ENCODE measurements at regions not wholly inside any gene's neighbourhood (a gene's known extent, or its start where the extent isn't known, plus 50 kb on each side); places are given as distances from the start of the nearest gene placed in this dataset.

- Mint-ChIP-seq H3K27ac (peak overlapping the region in 1 of 7 donors; percentile 50), H3K4me3 (no peak overlapping the region), H3K9me3 (peaks cover 7 to 24% (median 13%) of the 10 kb centered on the region in 7 donors), H3K27me3 (ENCODE audit: low read depth in 3 of 3) (peaks cover 0 to 2% (median 0%) of the 10 kb centered on the region in 3 donors), H3K4me1 (no peaks in the 10 kb centered on the region), H3K36me3 (no peaks in the 10 kb centered on the region)
- Histone ChIP-seq H3K36me3 (replicated peaks in 1 of 2; ENCODE audit: control insufficient read depth in 1 of 2, insufficient read depth in 2 of 2, low read length in 2 of 2) (no peaks in the 10 kb centered on the region), H3K9ac (ENCODE audit: insufficient read depth, low read length, poor library complexity, severe bottlenecking) (no peak overlapping the region), H3K4me2 (replicated peaks; ENCODE audit: extremely low read depth, low read length, poor library complexity, severe bottlenecking) (no peak overlapping the region), H3K4me1 (ENCODE audit: control insufficient read depth in 1 of 2, insufficient read depth in 2 of 2, low read length in 2 of 2) (no peaks in the 10 kb centered on the region), H4K20me1 (ENCODE audit: insufficient read depth, low read length) (no peaks in the 10 kb centered on the region), H2AFZ (ENCODE audit: insufficient read depth, low read depth, low read length, poor library complexity, severe bottlenecking) (no peak overlapping the region), H3K4me3 (replicated peaks in 1 of 3; ENCODE audit: low read depth in 2 of 3, low read length in 3 of 3) (no peak overlapping the region), H3K27me3 (ENCODE audit: control insufficient read depth in 2 of 2, insufficient read depth in 2 of 2, low read length in 2 of 2) (no peaks in the 10 kb centered on the region), H3K79me2 (ENCODE audit: insufficient read depth, low read length) (no peaks in the 10 kb centered on the region), H3K27ac (ENCODE audit: low read depth in 1 of 2, low read length in 2 of 2) (no peak overlapping the region), H3K9me3 (replicated peaks in 1 of 2; ENCODE audit: control insufficient read depth in 1 of 2, insufficient read depth in 1 of 2, low read length in 2 of 2) (peaks cover 6 to 18% of the 10 kb centered on the region in 2 donors)
- no peak for TF ChIP-seq CTCF (IDR thresholded peaks at IDR 0.05)
- no CpG with 5 or more reads among the region's 3 CpGs for WGBS (ENCODE audit: insufficient coverage)
- intact Hi-C loops (cut with micrococcal nuclease), result no loop called here
- no peak for DNase-seq
Measured at GRCh38 chr21:31491617-31492016, 147.6 kb upstream of the TIAM1 start.

- H3K9me3 ChIP-seq (replicated peaks in 1 of 2; ENCODE audit: control insufficient read depth in 1 of 2, insufficient read depth in 1 of 2, low read length in 2 of 2), result peaks cover 14 to 30% of the 10 kb centered on the region in 2 donors
- no peak overlapping the region for H3K4me3 ChIP-seq (replicated peaks in 1 of 3; ENCODE audit: low read depth in 2 of 3, low read length in 3 of 3)
- TF ChIP-seq CTCF (IDR thresholded peaks at IDR 0.05), result no peak
- no peaks in the 10 kb centered on the region for H4K20me1 ChIP-seq (ENCODE audit: insufficient read depth, low read length)
- H3K9ac ChIP-seq (ENCODE audit: insufficient read depth, low read length, poor library complexity, severe bottlenecking), result no peak overlapping the region
- H3K36me3 ChIP-seq (replicated peaks in 1 of 2; ENCODE audit: control insufficient read depth in 1 of 2, insufficient read depth in 2 of 2, low read length in 2 of 2), result no peaks in the 10 kb centered on the region
- no peak overlapping the region for H3K27ac ChIP-seq (ENCODE audit: low read depth in 1 of 2, low read length in 2 of 2)
- Mint-ChIP-seq H3K36me3 (no peaks in the 10 kb centered on the region), H3K9me3 (peaks cover 12 to 35% (median 24%) of the 10 kb centered on the region in 7 donors), H3K27ac (no peak overlapping the region), H3K27me3 (ENCODE audit: low read depth in 3 of 3) (peaks cover 0 to 2% (median 0%) of the 10 kb centered on the region in 3 donors), H3K4me1 (no peaks in the 10 kb centered on the region), H3K4me3 (no peak overlapping the region)
- intact Hi-C loops (cut with micrococcal nuclease), result no loop called here
- H3K4me2 ChIP-seq (replicated peaks; ENCODE audit: extremely low read depth, low read length, poor library complexity, severe bottlenecking), result no peak overlapping the region
- no peaks in the 10 kb centered on the region for H3K27me3 ChIP-seq (ENCODE audit: control insufficient read depth in 2 of 2, insufficient read depth in 2 of 2, low read length in 2 of 2)
- no peaks in the 10 kb centered on the region for H3K4me1 ChIP-seq (ENCODE audit: control insufficient read depth in 1 of 2, insufficient read depth in 2 of 2, low read length in 2 of 2)
- H2AFZ ChIP-seq (ENCODE audit: insufficient read depth, low read depth, low read length, poor library complexity, severe bottlenecking), result no peak overlapping the region
- no peaks in the 10 kb centered on the region for H3K79me2 ChIP-seq (ENCODE audit: insufficient read depth, low read length)
- WGBS (ENCODE audit: insufficient coverage), result no CpG with 5 or more reads among the region's 2 CpGs
- DNase-seq, result no peak
Measured at GRCh38 chr21:31490443-31490842, 146.4 kb upstream of the TIAM1 start.

Data from CD14-positive monocyte (primary cell).